MM.1S (cell line): ENCODE measurements at regions not wholly inside any gene's neighbourhood (a gene's known extent, or its start where the extent isn't known, plus 50 kb on each side); places are given as distances from the start of the nearest gene placed in this dataset.

Experiments
- CTCF ChIP-seq: fragments of 300-600 bp; sonication (generic); IDR thresholded peaks from 2 replicates; pipeline ENCODE4 v1.5.1; 2016; ENCODE audit warnings: antibody characterized with exemption, low read length, mixed read lengths
- EZH2 ChIP-seq: fragments of 300-600 bp; sonication (generic); optimal IDR thresholded peaks from 2 replicates; pipeline ENCODE3; 2017; ENCODE audit warnings: low read depth, mild to moderate bottlenecking, antibody characterized with exemption, low read length, mixed read lengths
- EZH2phosphoT487 ChIP-seq: fragments of 300-600 bp; sonication (generic); IDR thresholded peaks from 2 replicates; pipeline ENCODE4 v1.6.1; 2018; ENCODE audit warnings: antibody characterized with exemption, low read length

- TF ChIP-seq EZH2phosphoT487: no peak
- TF ChIP-seq CTCF: no peak
- no peak for TF ChIP-seq EZH2
Observed at GRCh38 chr9:126556560-126557250, 57.0 kb upstream of the LMX1B start.
